ENCODE measurements at regions not wholly inside any gene's neighbourhood (a gene's known extent, or its start where the extent isn't known, plus 50 kb on each side); places are given as distances from the start of the nearest gene placed in this dataset.

- FAIRE-seq: no peak
- TF ChIP-seq, protein P1, sequence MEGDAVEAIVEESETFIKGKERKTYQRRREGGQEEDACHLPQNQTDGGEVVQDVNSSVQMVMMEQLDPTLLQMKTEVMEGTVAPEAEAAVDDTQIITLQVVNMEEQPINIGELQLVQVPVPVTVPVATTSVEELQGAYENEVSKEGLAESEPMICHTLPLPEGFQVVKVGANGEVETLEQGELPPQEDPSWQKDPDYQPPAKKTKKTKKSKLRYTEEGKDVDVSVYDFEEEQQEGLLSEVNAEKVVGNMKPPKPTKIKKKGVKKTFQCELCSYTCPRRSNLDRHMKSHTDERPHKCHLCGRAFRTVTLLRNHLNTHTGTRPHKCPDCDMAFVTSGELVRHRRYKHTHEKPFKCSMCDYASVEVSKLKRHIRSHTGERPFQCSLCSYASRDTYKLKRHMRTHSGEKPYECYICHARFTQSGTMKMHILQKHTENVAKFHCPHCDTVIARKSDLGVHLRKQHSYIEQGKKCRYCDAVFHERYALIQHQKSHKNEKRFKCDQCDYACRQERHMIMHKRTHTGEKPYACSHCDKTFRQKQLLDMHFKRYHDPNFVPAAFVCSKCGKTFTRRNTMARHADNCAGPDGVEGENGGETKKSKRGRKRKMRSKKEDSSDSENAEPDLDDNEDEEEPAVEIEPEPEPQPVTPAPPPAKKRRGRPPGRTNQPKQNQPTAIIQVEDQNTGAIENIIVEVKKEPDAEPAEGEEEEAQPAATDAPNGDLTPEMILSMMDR (IDR thresholded peaks at IDR 0.05; ENCODE audit: insufficient read depth, missing control alignments): no peak
- DNase-seq (ENCODE audit: insufficient read length, low spot score): no peak
Observed at GRCh38 chr7:25369786-25370185, 141.5 kb upstream of the NPVF start.

GRCh38 chr7:25371972-25372371 is 143.7 kb upstream of the NPVF start:
- TF ChIP-seq, protein P1 (IDR thresholded peaks at IDR 0.05; ENCODE audit: insufficient read depth, missing control alignments): no peak
- DNase-seq (ENCODE audit: insufficient read length, low spot score) (no peak), FAIRE-seq (no peak)

- FAIRE-seq: no peak
- no peak for DNase-seq (ENCODE audit: insufficient read length, low spot score)
- TF ChIP-seq, protein P1 (IDR thresholded peaks at IDR 0.05; ENCODE audit: insufficient read depth, missing control alignments): no peak
Observed at GRCh38 chr7:25375805-25376600, 147.7 kb upstream of the NPVF start.

DNA sequence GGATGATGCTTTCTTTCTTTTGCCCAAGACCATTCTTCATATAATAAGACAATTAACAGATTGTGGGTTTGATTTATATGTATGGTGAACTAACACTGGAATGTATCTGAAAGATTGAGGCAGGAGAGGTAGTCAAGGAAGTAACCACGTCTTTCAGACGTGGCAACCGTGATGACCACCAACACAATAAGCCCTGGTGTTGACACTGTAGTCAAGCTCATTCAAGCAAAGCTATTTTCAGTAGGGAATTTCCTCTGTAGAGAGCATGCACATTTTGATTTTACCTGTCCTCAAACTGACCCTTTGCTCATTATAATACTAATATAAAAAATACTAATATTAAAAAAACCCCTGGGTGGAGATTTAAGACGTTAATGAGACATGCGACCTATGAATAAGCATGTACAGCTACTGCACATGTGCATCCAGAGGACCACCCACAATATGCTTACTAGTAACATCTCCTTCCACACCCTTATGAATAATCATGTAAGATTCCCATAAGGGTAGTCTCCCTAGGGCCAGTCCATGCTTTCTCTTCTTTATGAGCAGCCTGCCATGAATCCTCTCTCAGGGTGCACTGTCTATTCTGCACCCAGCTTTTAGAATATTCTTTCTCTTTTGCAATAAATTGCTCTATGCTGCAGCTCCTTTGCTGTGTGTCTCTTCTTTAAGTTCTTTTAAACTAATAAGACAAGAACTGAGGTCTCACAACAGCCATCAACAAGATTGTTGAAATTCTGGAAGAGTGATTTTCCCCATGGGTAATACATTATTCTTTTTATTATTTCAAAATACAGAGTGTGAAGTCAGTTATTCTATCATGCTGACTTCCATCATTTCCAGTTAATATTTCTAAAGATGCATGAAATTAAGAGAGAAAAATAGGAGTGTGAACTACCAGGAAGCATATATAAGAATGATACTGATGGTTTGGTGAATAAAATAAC is 151.3 kb upstream of the NPVF start:
- DNase-seq (ENCODE audit: insufficient read length, low spot score) (no peak), FAIRE-seq (no peak)
- TF ChIP-seq, protein P1 (IDR thresholded peaks at IDR 0.05; ENCODE audit: insufficient read depth, missing control alignments): no peak

GRCh38 chr7:25381818-25382589 is 153.7 kb upstream of the NPVF start:
- DNase-seq (ENCODE audit: insufficient read length, low spot score) (no peak), FAIRE-seq (no peak)
- TF ChIP-seq, protein P1 (IDR thresholded peaks at IDR 0.05; ENCODE audit: insufficient read depth, missing control alignments): no peak

DNA sequence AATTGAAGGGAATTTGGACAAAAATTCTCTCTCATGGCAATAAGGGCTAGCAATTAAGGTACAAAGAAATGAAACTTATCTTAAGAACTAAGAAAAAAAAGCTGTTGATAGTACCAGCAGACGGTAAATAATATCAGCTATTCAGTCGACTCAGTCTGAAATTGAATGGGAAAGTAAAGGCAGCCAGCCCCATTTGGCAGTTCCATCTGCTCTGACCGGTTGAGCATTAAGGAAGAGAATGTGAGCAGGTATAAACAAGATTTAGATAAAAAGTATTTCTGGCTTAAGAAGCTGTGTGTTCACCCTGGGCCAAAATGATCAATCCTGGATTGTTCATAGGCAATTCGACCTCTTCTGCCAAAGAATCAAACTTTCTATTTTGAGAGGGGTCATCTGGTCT is 154.6 kb upstream of the NPVF start:
- DNase-seq (ENCODE audit: insufficient read length, low spot score): no peak
- no peak for FAIRE-seq
- TF ChIP-seq, protein P1 (IDR thresholded peaks at IDR 0.05; ENCODE audit: insufficient read depth, missing control alignments): no peak

All from D721Med (cell line).